Endothelial cell (in vitro differentiated cells): ENCODE measurements at regions not wholly inside any gene's neighbourhood (a gene's known extent, or its start where the extent isn't known, plus 50 kb on each side); places are given as distances from the start of the nearest gene placed in this dataset.
"Not testable (repeated sequence)": the region's sequence is repeated elsewhere in the genome, so short reads cannot be mapped to it uniquely, and the experiment has no call there.

Experiments used
- DNase-seq: peaks from one replicate; pipeline ENCODE4 v3.0.0; 2021; ENCODE audit warnings: low spot score
- H3K27ac Mint-ChIP-seq: one replicate; pipeline ENCODE4 v1.8.0; 2021; ENCODE audit warnings: mixed read lengths, inconsistent platforms; ENCODE audit not compliant: unreplicated experiment
- H3K27me3 Mint-ChIP-seq: one replicate; pipeline ENCODE4 v1.8.0; 2021; ENCODE audit warnings: mild to moderate bottlenecking, moderate library complexity, mixed read lengths, inconsistent platforms; ENCODE audit not compliant: unreplicated experiment
- H3K36me3 Mint-ChIP-seq: one replicate; pipeline ENCODE4 v1.8.0; 2021; ENCODE audit warnings: mild to moderate bottlenecking, low read depth, mixed read lengths, inconsistent platforms; ENCODE audit not compliant: unreplicated experiment
- H3K4me1 Mint-ChIP-seq: one replicate; pipeline ENCODE4 v1.8.0; 2021; ENCODE audit warnings: mild to moderate bottlenecking, mixed read lengths, inconsistent platforms; ENCODE audit not compliant: unreplicated experiment
- H3K4me3 Mint-ChIP-seq: one replicate; pipeline ENCODE4 v1.8.0; 2021; ENCODE audit warnings: mild to moderate bottlenecking, mixed read lengths, inconsistent platforms; ENCODE audit not compliant: unreplicated experiment
- H3K9me3 Mint-ChIP-seq: one replicate; pipeline ENCODE4 v1.8.0; 2021; ENCODE audit warnings: mixed read lengths, inconsistent platforms; ENCODE audit not compliant: unreplicated experiment
- CTCF ChIP-seq: fragments of 200-600 bp; sonication (generic); IDR thresholded peaks from one replicate; pipeline ENCODE4 v1.5.0; 2021; ENCODE audit warnings: antibody characterized with exemption; ENCODE audit not compliant: unreplicated experiment

- H3K4me1 Mint-ChIP-seq, result peaks cover 4% of the 10 kb centered on the region
- H3K9me3 Mint-ChIP-seq, result no peaks in the 10 kb centered on the region
- H3K27ac Mint-ChIP-seq, result no peak overlapping the region
- H3K27me3 Mint-ChIP-seq, result no peaks in the 10 kb centered on the region
- H3K4me3 Mint-ChIP-seq, result no peak overlapping the region
- TF ChIP-seq CTCF, result no peak
- no peaks in the 10 kb centered on the region for H3K36me3 Mint-ChIP-seq
- DNase-seq, result no peak
These were observed 304.4 kb upstream of the ZC3H15 start for GRCh38 chr2:186181625-186182024.

GRCh38 chr2:186182366-186182765 is 303.7 kb upstream of the ZC3H15 start:
- H3K4me1 Mint-ChIP-seq, result not testable (repeated sequence)

GRCh38 chr2:186183406-186183805 is 302.7 kb upstream of the ZC3H15 start:
- H3K4me3 Mint-ChIP-seq, result no peak overlapping the region
- no peak for TF ChIP-seq CTCF
- no peaks in the 10 kb centered on the region for H3K27me3 Mint-ChIP-seq
- H3K36me3 Mint-ChIP-seq, result no peaks in the 10 kb centered on the region
- no peaks in the 10 kb centered on the region for H3K9me3 Mint-ChIP-seq
- H3K4me1 Mint-ChIP-seq, result peaks cover 4% of the 10 kb centered on the region
- no peak overlapping the region for H3K27ac Mint-ChIP-seq
- DNase-seq, result no peak

More at GRCh38 chr2:186182366-186182765, 303.7 kb upstream of the ZC3H15 start:
- H3K27me3 Mint-ChIP-seq, H3K27ac Mint-ChIP-seq, H3K4me3 Mint-ChIP-seq, H3K9me3 Mint-ChIP-seq, DNase-seq, H3K36me3 Mint-ChIP-seq: not testable (repeated sequence)

GRCh38 chr2:186187854-186188253 is 298.2 kb upstream of the ZC3H15 start:
- Mint-ChIP-seq H3K4me1 (peaks cover 4% of the 10 kb centered on the region), H3K4me3 (no peak overlapping the region), H3K36me3 (no peaks in the 10 kb centered on the region), H3K27ac (no peak overlapping the region), H3K9me3 (no peaks in the 10 kb centered on the region), H3K27me3 (no peaks in the 10 kb centered on the region)
- DNase-seq, result no peak
- no peak for TF ChIP-seq CTCF

GRCh38 chr2:186189816-186190215 is 296.2 kb upstream of the ZC3H15 start:
- Mint-ChIP-seq H3K4me1 (no peaks in the 10 kb centered on the region), H3K36me3 (no peaks in the 10 kb centered on the region), H3K27ac (no peak overlapping the region), H3K4me3 (no peak overlapping the region), H3K9me3 (no peaks in the 10 kb centered on the region), H3K27me3 (no peaks in the 10 kb centered on the region)
- no peak for TF ChIP-seq CTCF
- DNase-seq, result no peak

GRCh38 chr2:186195696-186196095 is 290.4 kb upstream of the ZC3H15 start:
- Mint-ChIP-seq H3K4me3 (no peak overlapping the region), H3K9me3 (no peaks in the 10 kb centered on the region), H3K4me1 (no peaks in the 10 kb centered on the region), H3K27ac (no peak overlapping the region), H3K36me3 (no peaks in the 10 kb centered on the region), H3K27me3 (no peaks in the 10 kb centered on the region)
- no peak for TF ChIP-seq CTCF
- DNase-seq, result no peak
